HG02938 (cell line): ENCODE measurements at regions not wholly inside any gene's neighbourhood (a gene's known extent, or its start where the extent isn't known, plus 50 kb on each side); places are given as distances from the start of the nearest gene placed in this dataset.
"Not testable (repeated sequence)": the region's sequence is repeated elsewhere in the genome, so short reads cannot be mapped to it uniquely, and the experiment has no call there.

Source experiments
- ATAC-seq: cut with Tn5 transposase; IDR thresholded peaks from one replicate; pipeline ENCODE4 v1.9.1; 2021; ENCODE audit warnings: mild to moderate bottlenecking, moderate library complexity; ENCODE audit not compliant: unreplicated experiment

- not testable (repeated sequence) for ATAC-seq
Observed at GRCh38 chr2:87075054-87075790, 53.6 kb upstream of the PLGLB1 start.

GRCh38 chr2:87075791-87076252, 54.2 kb upstream of the PLGLB1 start:
- ATAC-seq: peak; percentile 36

GRCh38 chr2:87076253-87077123, 54.8 kb upstream of the PLGLB1 start:
- ATAC-seq: peak; percentile 89

- ATAC-seq: not testable (repeated sequence)
Observed at GRCh38 chr2:87077124-87077446, 55.4 kb upstream of the PLGLB1 start.

GRCh38 chr2:87081727-87082126, 60.1 kb upstream of the PLGLB1 start:
- not testable (repeated sequence) for ATAC-seq

GRCh38 chr2:87088079-87088478, 66.4 kb upstream of the PLGLB1 start:
- ATAC-seq: not testable (repeated sequence)

GRCh38 chr2:87089401-87089800, 67.8 kb upstream of the PLGLB1 start:
- not testable (repeated sequence) for ATAC-seq

- ATAC-seq: not testable (repeated sequence)
Observed at GRCh38 chr2:87093252-87093651, 71.6 kb upstream of the PLGLB1 start.

GRCh38 chr2:87093937-87094529, 72.4 kb upstream of the PLGLB1 start:
- ATAC-seq: not testable (repeated sequence)

GRCh38 chr2:87095804-87096203, 74.2 kb upstream of the PLGLB1 start:
- not testable (repeated sequence) for ATAC-seq

- not testable (repeated sequence) for ATAC-seq
Observed at GRCh38 chr2:87128761-87129553, 107.3 kb upstream of the PLGLB1 start.

GRCh38 chr2:87132577-87132976, 110.9 kb upstream of the PLGLB1 start:
- ATAC-seq: not testable (repeated sequence)

- ATAC-seq: not testable (repeated sequence)
Observed at GRCh38 chr2:87151835-87152493, 130.3 kb upstream of the PLGLB1 start.

- not testable (repeated sequence) for ATAC-seq
Observed at GRCh38 chr2:87174454-87174853, 152.8 kb upstream of the PLGLB1 start.

- not testable (repeated sequence) for ATAC-seq
Observed at GRCh38 chr2:87183373-87183772, 161.7 kb upstream of the PLGLB1 start.

- not testable (repeated sequence) for ATAC-seq
Observed at GRCh38 chr2:87184260-87184659, 162.6 kb upstream of the PLGLB1 start.

GRCh38 chr2:87189214-87189613, 167.6 kb upstream of the PLGLB1 start:
- ATAC-seq: not testable (repeated sequence)

GRCh38 chr2:87193336-87193735, 171.7 kb upstream of the PLGLB1 start:
- ATAC-seq: not testable (repeated sequence)

- not testable (repeated sequence) for ATAC-seq
Observed at GRCh38 chr2:87194254-87194999, 172.8 kb upstream of the PLGLB1 start.
